Eye (tissue), 1 donor: ENCODE measurements at regions not wholly inside any gene's neighbourhood (a gene's known extent, or its start where the extent isn't known, plus 50 kb on each side); places are given as distances from the start of the nearest gene placed in this dataset.
A peak's percentile ranks its signal among the peaks of the same experiment; 100 is the strongest.
"Not testable (repeated sequence)": the region's sequence is repeated elsewhere in the genome, so short reads cannot be mapped to it uniquely, and the experiment has no call there.

Experiments used
- DNase-seq: peaks from one replicate; pipeline ENCODE4 v3.0.0-alpha.2; 2015

GRCh38 chr4:116536024-116536423, 549.4 kb downstream of the TRAM1L1 start:
- not testable (repeated sequence) for DNase-seq

- DNase-seq: no peak
Measured at GRCh38 chr4:116531870-116532269, 553.5 kb downstream of the TRAM1L1 start.

GRCh38 chr4:116531026-116531425, 554.4 kb downstream of the TRAM1L1 start:
- DNase-seq: peak; percentile 6

GRCh38 chr4:116530048-116530447, 555.3 kb downstream of the TRAM1L1 start:
- DNase-seq: peak; percentile 51

- no peak for DNase-seq
Measured at GRCh38 chr4:116529129-116529528, 556.2 kb downstream of the TRAM1L1 start.

- no peak for DNase-seq
Measured at GRCh38 chr4:116522922-116523321, 562.5 kb downstream of the TRAM1L1 start.

- DNase-seq: no peak
Measured at GRCh38 chr4:116520886-116521285, 564.5 kb downstream of the TRAM1L1 start.

- DNase-seq: no peak
Measured at GRCh38 chr4:116516711-116517110, 568.7 kb downstream of the TRAM1L1 start.

GRCh38 chr4:116515959-116516358, 569.4 kb downstream of the TRAM1L1 start:
- DNase-seq: no peak

- no peak for DNase-seq
Measured at GRCh38 chr4:116512552-116512951, 572.8 kb downstream of the TRAM1L1 start.

- no peak for DNase-seq
Measured at GRCh38 chr4:116501954-116502353, 583.4 kb downstream of the TRAM1L1 start.

GRCh38 chr4:116500225-116500624, 585.2 kb downstream of the TRAM1L1 start:
- no peak for DNase-seq

- no peak for DNase-seq
Measured at GRCh38 chr4:116489739-116490138, 595.6 kb downstream of the TRAM1L1 start.

GRCh38 chr4:116486401-116486800, 599.0 kb downstream of the TRAM1L1 start:
- no peak for DNase-seq

GRCh38 chr4:116480546-116480945, 604.8 kb downstream of the TRAM1L1 start:
- peak; percentile 25 for DNase-seq

- DNase-seq: no peak
Measured at GRCh38 chr4:116478343-116478742, 607.0 kb downstream of the TRAM1L1 start.

GRCh38 chr4:116469582-116469981, 615.8 kb downstream of the TRAM1L1 start:
- DNase-seq: no peak

GRCh38 chr4:116453127-116453526, 632.2 kb downstream of the TRAM1L1 start:
- no peak for DNase-seq

GRCh38 chr4:116449764-116450163, 635.6 kb downstream of the TRAM1L1 start:
- DNase-seq: no peak

- no peak for DNase-seq
Measured at GRCh38 chr4:116444117-116444516, 641.3 kb downstream of the TRAM1L1 start.

GRCh38 chr4:116438981-116439729, 646.2 kb downstream of the TRAM1L1 start:
- peak; percentile 15 for DNase-seq

- DNase-seq: no peak
Measured at GRCh38 chr4:116438417-116438816, 647.0 kb downstream of the TRAM1L1 start.

GRCh38 chr4:116427666-116428065, 657.7 kb downstream of the TRAM1L1 start:
- no peak for DNase-seq

GRCh38 chr4:116413222-116413621, 672.2 kb downstream of the TRAM1L1 start:
- no peak for DNase-seq

GRCh38 chr4:116401293-116401692, 684.1 kb downstream of the TRAM1L1 start:
- DNase-seq: no peak
